ENCODE measurements at regions not wholly inside any gene's neighbourhood (a gene's known extent, or its start where the extent isn't known, plus 50 kb on each side); places are given as distances from the start of the nearest gene placed in this dataset.

DNA sequence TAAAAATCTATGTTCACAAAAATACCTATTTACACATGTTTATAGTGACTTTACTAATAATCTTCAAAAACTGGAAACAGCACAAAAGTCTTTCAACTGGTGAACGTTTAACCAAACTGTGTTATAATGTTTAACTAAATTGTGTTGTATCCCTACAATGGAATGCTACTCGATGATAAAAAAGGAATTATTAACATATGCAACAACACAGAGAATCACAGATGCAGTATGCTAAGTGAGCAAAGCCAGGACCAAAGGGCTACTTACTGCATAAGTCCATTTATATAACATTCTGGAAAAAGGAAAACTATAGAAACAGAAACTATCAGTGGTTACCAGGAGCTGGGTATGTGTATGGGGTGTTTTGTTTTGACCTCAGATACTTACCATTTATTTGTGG lies 602.2 kb upstream of the BTBD3 start:
- H3K9me3 ChIP-seq (ENCODE audit: insufficient read depth, low read depth, low read length) = no peaks in the 10 kb centered on the region
- H3K36me3 ChIP-seq (ENCODE audit: insufficient read depth, low read length) = no peaks in the 10 kb centered on the region
- no peak overlapping the region for H3K9ac ChIP-seq (ENCODE audit: low read depth, low read length, poor library complexity, severe bottlenecking)
- no peak overlapping the region for H3K4me3 ChIP-seq (ENCODE audit: low read length, poor library complexity, severe bottlenecking)
- no peaks in the 10 kb centered on the region for H3K4me1 ChIP-seq (ENCODE audit: insufficient read depth, low read length, poor library complexity, severe bottlenecking)
- H3K79me2 ChIP-seq (ENCODE audit: insufficient read depth, low read length) = no peaks in the 10 kb centered on the region
- no peaks in the 10 kb centered on the region for H3F3A ChIP-seq (ENCODE audit: low read depth)
- no peaks in the 10 kb centered on the region for H4K20me1 ChIP-seq (ENCODE audit: insufficient read depth, low read length, poor library complexity, severe bottlenecking)
- no peaks in the 10 kb centered on the region for H3K27me3 ChIP-seq (ENCODE audit: insufficient read depth, low read length, poor library complexity, severe bottlenecking)
- TF ChIP-seq, protein P1, sequence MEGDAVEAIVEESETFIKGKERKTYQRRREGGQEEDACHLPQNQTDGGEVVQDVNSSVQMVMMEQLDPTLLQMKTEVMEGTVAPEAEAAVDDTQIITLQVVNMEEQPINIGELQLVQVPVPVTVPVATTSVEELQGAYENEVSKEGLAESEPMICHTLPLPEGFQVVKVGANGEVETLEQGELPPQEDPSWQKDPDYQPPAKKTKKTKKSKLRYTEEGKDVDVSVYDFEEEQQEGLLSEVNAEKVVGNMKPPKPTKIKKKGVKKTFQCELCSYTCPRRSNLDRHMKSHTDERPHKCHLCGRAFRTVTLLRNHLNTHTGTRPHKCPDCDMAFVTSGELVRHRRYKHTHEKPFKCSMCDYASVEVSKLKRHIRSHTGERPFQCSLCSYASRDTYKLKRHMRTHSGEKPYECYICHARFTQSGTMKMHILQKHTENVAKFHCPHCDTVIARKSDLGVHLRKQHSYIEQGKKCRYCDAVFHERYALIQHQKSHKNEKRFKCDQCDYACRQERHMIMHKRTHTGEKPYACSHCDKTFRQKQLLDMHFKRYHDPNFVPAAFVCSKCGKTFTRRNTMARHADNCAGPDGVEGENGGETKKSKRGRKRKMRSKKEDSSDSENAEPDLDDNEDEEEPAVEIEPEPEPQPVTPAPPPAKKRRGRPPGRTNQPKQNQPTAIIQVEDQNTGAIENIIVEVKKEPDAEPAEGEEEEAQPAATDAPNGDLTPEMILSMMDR (conservative IDR thresholded peaks at IDR 0.05; ENCODE audit: low read length) = no peak
- TF ChIP-seq EZH2phosphoT487 (IDR thresholded peaks at IDR 0.05; ENCODE audit: borderline replicate concordance) = no peak
- H3K4me2 ChIP-seq (ENCODE audit: low read depth, low read length, poor library complexity, severe bottlenecking) = no peak overlapping the region
- no peaks in the 10 kb centered on the region; the same call in 1 of the 2 replicates for H3K9me2 ChIP-seq (replicated peaks; ENCODE audit: low read depth, low read length)
- H2AFZ ChIP-seq (ENCODE audit: low read length) = no peak overlapping the region

DNA sequence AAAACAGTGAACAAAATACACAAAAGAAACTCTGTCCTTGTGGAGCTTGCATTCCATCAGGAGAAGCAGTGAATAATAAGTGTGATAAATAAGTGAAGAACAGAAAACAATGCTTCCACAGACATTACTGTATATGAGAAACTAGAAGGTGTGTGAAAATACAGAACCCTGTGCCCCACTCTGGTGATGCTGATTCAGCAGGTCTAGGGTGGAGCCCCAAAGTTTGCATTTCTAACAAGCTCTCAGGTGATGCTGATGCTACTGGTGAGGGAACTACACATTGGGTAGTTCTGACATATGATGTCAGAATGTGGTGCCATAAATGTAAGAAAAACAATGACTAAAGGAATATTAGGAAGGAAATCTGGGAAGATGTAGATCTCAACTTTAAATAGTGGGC lies 601.4 kb upstream of the BTBD3 start:
- no peak overlapping the region for H3K4me2 ChIP-seq (ENCODE audit: low read depth, low read length, poor library complexity, severe bottlenecking)
- no peaks in the 10 kb centered on the region for H3K27me3 ChIP-seq (ENCODE audit: insufficient read depth, low read length, poor library complexity, severe bottlenecking)
- no peaks in the 10 kb centered on the region for H4K20me1 ChIP-seq (ENCODE audit: insufficient read depth, low read length, poor library complexity, severe bottlenecking)
- H3K36me3 ChIP-seq (ENCODE audit: insufficient read depth, low read length) = no peaks in the 10 kb centered on the region
- no peak overlapping the region for H3K9ac ChIP-seq (ENCODE audit: low read depth, low read length, poor library complexity, severe bottlenecking)
- H3F3A ChIP-seq (ENCODE audit: low read depth) = no peaks in the 10 kb centered on the region
- no peaks in the 10 kb centered on the region for H3K9me3 ChIP-seq (ENCODE audit: insufficient read depth, low read depth, low read length)
- H3K79me2 ChIP-seq (ENCODE audit: insufficient read depth, low read length) = no peaks in the 10 kb centered on the region
- no peak overlapping the region for H2AFZ ChIP-seq (ENCODE audit: low read length)
- no peaks in the 10 kb centered on the region; the same call in 1 of the 2 replicates for H3K9me2 ChIP-seq (replicated peaks; ENCODE audit: low read depth, low read length)
- TF ChIP-seq EZH2phosphoT487 (IDR thresholded peaks at IDR 0.05; ENCODE audit: borderline replicate concordance) = no peak
- TF ChIP-seq, protein P1 (conservative IDR thresholded peaks at IDR 0.05; ENCODE audit: low read length) = no peak
- H3K4me3 ChIP-seq (ENCODE audit: low read length, poor library complexity, severe bottlenecking) = no peak overlapping the region
- H3K4me1 ChIP-seq (ENCODE audit: insufficient read depth, low read length, poor library complexity, severe bottlenecking) = no peaks in the 10 kb centered on the region

DNA sequence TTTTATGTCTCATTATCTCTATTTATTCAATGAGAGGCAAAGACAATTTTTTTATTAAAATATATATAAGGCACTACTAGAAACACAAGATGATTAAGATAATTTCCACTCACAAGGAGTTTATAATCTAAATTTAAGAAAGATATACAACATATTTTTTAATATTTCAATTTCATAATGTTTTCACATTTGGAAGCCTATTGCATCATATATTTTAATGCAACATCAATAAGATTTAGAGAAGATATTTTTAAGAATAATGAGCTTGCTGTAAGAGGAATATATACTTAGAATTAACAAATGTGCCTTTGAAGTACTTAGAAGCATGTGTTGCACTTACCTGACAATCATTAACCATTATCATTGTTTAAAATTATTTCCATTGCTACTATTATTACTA lies 597.7 kb upstream of the BTBD3 start:
- H3K9me3 ChIP-seq (ENCODE audit: insufficient read depth, low read depth, low read length) = 0 out of 2 replicates have a peak, but pooled peaks cover 3% of the 10 kb centered on the region
- H4K20me1 ChIP-seq (ENCODE audit: insufficient read depth, low read length, poor library complexity, severe bottlenecking) = no peaks in the 10 kb centered on the region
- H3K27me3 ChIP-seq (ENCODE audit: insufficient read depth, low read length, poor library complexity, severe bottlenecking) = no peaks in the 10 kb centered on the region
- TF ChIP-seq EZH2phosphoT487 (IDR thresholded peaks at IDR 0.05; ENCODE audit: borderline replicate concordance) = no peak
- TF ChIP-seq, protein P1 (conservative IDR thresholded peaks at IDR 0.05; ENCODE audit: low read length) = no peak
- no peaks in the 10 kb centered on the region for H3K4me1 ChIP-seq (ENCODE audit: insufficient read depth, low read length, poor library complexity, severe bottlenecking)
- H2AFZ ChIP-seq (ENCODE audit: low read length) = no peak overlapping the region
- H3K4me2 ChIP-seq (ENCODE audit: low read depth, low read length, poor library complexity, severe bottlenecking) = no peak overlapping the region
- H3K36me3 ChIP-seq (ENCODE audit: insufficient read depth, low read length) = no peaks in the 10 kb centered on the region
- no peak overlapping the region for H3K4me3 ChIP-seq (ENCODE audit: low read length, poor library complexity, severe bottlenecking)
- no peaks in the 10 kb centered on the region for H3K79me2 ChIP-seq (ENCODE audit: insufficient read depth, low read length)
- no peak overlapping the region for H3K9ac ChIP-seq (ENCODE audit: low read depth, low read length, poor library complexity, severe bottlenecking)
- no peaks in the 10 kb centered on the region; the same call in 1 of the 2 replicates for H3K9me2 ChIP-seq (replicated peaks; ENCODE audit: low read depth, low read length)
- no peaks in the 10 kb centered on the region for H3F3A ChIP-seq (ENCODE audit: low read depth)
